DMS114 treated with DMSO at 0.1 percent for 48 hours (cell line): ENCODE measurements at regions not wholly inside any gene's neighbourhood (a gene's known extent, or its start where the extent isn't known, plus 50 kb on each side); places are given as distances from the start of the nearest gene placed in this dataset.

Source experiments
- DNase-seq: peaks from one replicate; lab custom pipeline; 2025; ENCODE audit not compliant: unreplicated experiment; lab: John Stamatoyannopoulos, UW

- no peak for DNase-seq
Observed at GRCh38 chr2:7950035-7950612, 731.7 kb upstream of the ID2 start.

- DNase-seq = no peak
Observed at GRCh38 chr2:7951001-7951400, 730.9 kb upstream of the ID2 start.

- DNase-seq = no peak
Observed at GRCh38 chr2:7951490-7951889, 730.4 kb upstream of the ID2 start.

- DNase-seq = no peak
Observed at GRCh38 chr2:7952046-7952745, 729.7 kb upstream of the ID2 start.

GRCh38 chr2:7953195-7953594 is 728.7 kb upstream of the ID2 start:
- DNase-seq = no peak

- no peak for DNase-seq
Observed at GRCh38 chr2:7954234-7954633, 727.6 kb upstream of the ID2 start.

GRCh38 chr2:7956126-7956689 is 725.6 kb upstream of the ID2 start:
- DNase-seq = no peak

GRCh38 chr2:7961550-7961949 is 720.3 kb upstream of the ID2 start:
- DNase-seq = no peak

- no peak for DNase-seq
Observed at GRCh38 chr2:7962161-7962560, 719.7 kb upstream of the ID2 start.

GRCh38 chr2:7963787-7964186 is 718.1 kb upstream of the ID2 start:
- DNase-seq = no peak

GRCh38 chr2:7966032-7966431 is 715.8 kb upstream of the ID2 start:
- DNase-seq = no peak

GRCh38 chr2:7967707-7968405 is 714.0 kb upstream of the ID2 start:
- DNase-seq = no peak

GRCh38 chr2:7969756-7970515 is 711.9 kb upstream of the ID2 start:
- DNase-seq = no peak

- DNase-seq = no peak
Observed at GRCh38 chr2:7971248-7971647, 710.6 kb upstream of the ID2 start.

- no peak for DNase-seq
Observed at GRCh38 chr2:7971841-7972240, 710.0 kb upstream of the ID2 start.

- no peak for DNase-seq
Observed at GRCh38 chr2:7972670-7973069, 709.2 kb upstream of the ID2 start.

- no peak for DNase-seq
Observed at GRCh38 chr2:7973801-7974480, 707.9 kb upstream of the ID2 start.

- DNase-seq = no peak
Observed at GRCh38 chr2:7974936-7975335, 706.9 kb upstream of the ID2 start.

GRCh38 chr2:7976206-7976605 is 705.6 kb upstream of the ID2 start:
- DNase-seq = no peak

GRCh38 chr2:7977981-7978380 is 703.9 kb upstream of the ID2 start:
- no peak for DNase-seq

- DNase-seq = no peak
Observed at GRCh38 chr2:7982054-7982453, 699.8 kb upstream of the ID2 start.
